ENCODE measurements at regions not wholly inside any gene's neighbourhood (a gene's known extent, or its start where the extent isn't known, plus 50 kb on each side); places are given as distances from the start of the nearest gene placed in this dataset.

DNA sequence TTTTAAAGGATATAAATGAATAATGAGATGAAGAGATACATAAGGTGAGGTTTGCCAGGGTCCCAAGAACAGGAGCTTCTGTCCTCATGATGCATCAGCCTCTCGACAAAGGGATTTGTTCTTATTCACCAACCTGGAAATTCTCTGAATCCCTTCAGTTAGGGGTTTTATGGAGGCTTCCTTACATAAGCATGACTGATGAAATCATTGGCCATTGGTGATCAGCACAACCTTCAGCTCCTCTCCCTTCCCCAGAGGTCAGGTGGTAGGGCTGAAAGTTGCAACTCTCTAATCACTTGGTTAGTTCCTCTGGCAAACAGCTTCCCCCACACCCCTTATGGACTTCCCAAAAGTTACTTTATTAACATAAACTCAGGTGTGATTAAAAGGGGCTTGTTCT lies 222.0 kb downstream of the SPRY1 start:
- Histone ChIP-seq H3K9me3 (ENCODE audit: insufficient read depth, low read length) (no peaks in the 10 kb centered on the region), H3K36me3 (ENCODE audit: insufficient read depth, insufficient read length, low read length) (no peaks in the 10 kb centered on the region), H3K9ac (ENCODE audit: insufficient read length, low read depth) (no peak overlapping the region), H3K27me3 (ENCODE audit: insufficient read depth, insufficient read length) (no peaks in the 10 kb centered on the region), H3K4me3 (ENCODE audit: insufficient read length, low read depth) (no peak overlapping the region), H3K4me1 (ENCODE audit: insufficient read depth, insufficient read length) (no peaks in the 10 kb centered on the region)
- no peak for TF ChIP-seq SUZ12 (IDR thresholded peaks at IDR 0.05; ENCODE audit: extremely low read depth, insufficient read depth, insufficient read length)
- TF ChIP-seq YY1 (IDR thresholded peaks at IDR 0.05; ENCODE audit: insufficient read depth, insufficient read length) = no peak
- no peak for TF ChIP-seq ZNF274 (IDR thresholded peaks at IDR 0.05; ENCODE audit: low read depth, low read length)
- no peak for DNase-seq (ENCODE audit: low read depth, low spot score)

GRCh38 chr4:123619326-123619725 lies 222.7 kb downstream of the SPRY1 start:
- H3K9ac ChIP-seq (ENCODE audit: insufficient read length, low read depth) = no peak overlapping the region
- no peak for TF ChIP-seq SUZ12 (IDR thresholded peaks at IDR 0.05; ENCODE audit: extremely low read depth, insufficient read depth, insufficient read length)
- H3K4me3 ChIP-seq (ENCODE audit: insufficient read length, low read depth) = no peak overlapping the region
- H3K4me1 ChIP-seq (ENCODE audit: insufficient read depth, insufficient read length) = no peaks in the 10 kb centered on the region
- H3K27me3 ChIP-seq (ENCODE audit: insufficient read depth, insufficient read length) = no peaks in the 10 kb centered on the region
- no peaks in the 10 kb centered on the region for H3K9me3 ChIP-seq (ENCODE audit: insufficient read depth, low read length)
- H3K36me3 ChIP-seq (ENCODE audit: insufficient read depth, insufficient read length, low read length) = no peaks in the 10 kb centered on the region
- no peak for DNase-seq (ENCODE audit: low read depth, low spot score)

GRCh38 chr4:123619895-123620294 lies 223.3 kb downstream of the SPRY1 start:
- no peaks in the 10 kb centered on the region for H3K9me3 ChIP-seq (ENCODE audit: insufficient read depth, low read length)
- no peaks in the 10 kb centered on the region for H3K36me3 ChIP-seq (ENCODE audit: insufficient read depth, insufficient read length, low read length)
- H3K4me1 ChIP-seq (ENCODE audit: insufficient read depth, insufficient read length) = no peaks in the 10 kb centered on the region
- H3K4me3 ChIP-seq (ENCODE audit: insufficient read length, low read depth) = no peak overlapping the region
- no peak for DNase-seq (ENCODE audit: low read depth, low spot score)
- no peak for TF ChIP-seq ZNF274 (IDR thresholded peaks at IDR 0.05; ENCODE audit: low read depth, low read length)
- H3K27me3 ChIP-seq (ENCODE audit: insufficient read depth, insufficient read length) = no peaks in the 10 kb centered on the region
- H3K9ac ChIP-seq (ENCODE audit: insufficient read length, low read depth) = no peak overlapping the region

DNA sequence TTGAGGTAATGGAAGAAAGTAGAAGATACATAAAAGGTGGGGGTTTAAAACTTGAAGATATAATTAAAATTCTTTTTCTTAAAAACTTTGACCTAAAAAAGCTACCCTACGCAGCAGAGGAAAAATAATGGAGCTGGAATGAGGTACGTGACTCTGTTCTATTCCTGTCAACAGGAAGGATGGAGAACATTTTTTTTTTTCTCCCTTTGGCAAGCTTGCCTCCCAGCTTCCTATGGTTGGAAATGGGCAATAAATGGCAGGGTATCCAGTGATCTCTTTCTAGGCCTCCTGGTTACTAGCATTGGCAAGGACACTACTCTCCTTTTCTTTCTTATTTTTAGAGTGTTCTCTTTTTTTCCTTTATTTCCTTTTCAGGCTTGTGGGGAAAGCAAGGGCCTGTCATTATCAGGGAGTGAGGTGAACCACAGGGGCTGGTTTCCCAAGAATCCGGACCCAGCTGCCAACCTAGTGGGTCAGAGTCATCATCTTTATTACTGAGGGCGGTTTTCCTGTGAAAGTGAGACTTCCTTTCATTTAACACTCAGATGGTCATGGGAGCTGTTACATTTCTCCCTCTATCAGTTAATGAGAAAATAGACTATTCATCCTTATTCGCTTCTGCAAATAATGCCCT lies 224.6 kb downstream of the SPRY1 start:
- DNase-seq (ENCODE audit: low read depth, low spot score) = no peak
- TF ChIP-seq YY1 (IDR thresholded peaks at IDR 0.05; ENCODE audit: insufficient read depth, insufficient read length) (no peak), ZNF274 (IDR thresholded peaks at IDR 0.05; ENCODE audit: low read depth, low read length) (no peak), SUZ12 (IDR thresholded peaks at IDR 0.05; ENCODE audit: extremely low read depth, insufficient read depth, insufficient read length) (no peak)
- Histone ChIP-seq H3K4me1 (ENCODE audit: insufficient read depth, insufficient read length) (no peaks in the 10 kb centered on the region), H3K9ac (ENCODE audit: insufficient read length, low read depth) (no peak overlapping the region), H3K9me3 (ENCODE audit: insufficient read depth, low read length) (no peaks in the 10 kb centered on the region), H3K4me3 (ENCODE audit: insufficient read length, low read depth) (no peak overlapping the region), H3K27me3 (ENCODE audit: insufficient read depth, insufficient read length) (no peaks in the 10 kb centered on the region), H3K36me3 (ENCODE audit: insufficient read depth, insufficient read length, low read length) (no peaks in the 10 kb centered on the region)

GRCh38 chr4:123622572-123622971 lies 226.0 kb downstream of the SPRY1 start:
- TF ChIP-seq SUZ12 (IDR thresholded peaks at IDR 0.05; ENCODE audit: extremely low read depth, insufficient read depth, insufficient read length) (no peak), ZNF274 (IDR thresholded peaks at IDR 0.05; ENCODE audit: low read depth, low read length) (no peak)
- Histone ChIP-seq H3K4me1 (ENCODE audit: insufficient read depth, insufficient read length) (no peaks in the 10 kb centered on the region), H3K4me3 (ENCODE audit: insufficient read length, low read depth) (no peak overlapping the region), H3K9ac (ENCODE audit: insufficient read length, low read depth) (no peak overlapping the region), H3K36me3 (ENCODE audit: insufficient read depth, insufficient read length, low read length) (no peaks in the 10 kb centered on the region), H3K27me3 (ENCODE audit: insufficient read depth, insufficient read length) (no peaks in the 10 kb centered on the region), H3K9me3 (ENCODE audit: insufficient read depth, low read length) (no peaks in the 10 kb centered on the region)
- no peak for DNase-seq (ENCODE audit: low read depth, low spot score)

- Histone ChIP-seq H3K9ac (ENCODE audit: insufficient read length, low read depth) (no peak overlapping the region), H3K36me3 (ENCODE audit: insufficient read depth, insufficient read length, low read length) (no peaks in the 10 kb centered on the region), H3K9me3 (ENCODE audit: insufficient read depth, low read length) (no peaks in the 10 kb centered on the region), H3K4me1 (ENCODE audit: insufficient read depth, insufficient read length) (no peaks in the 10 kb centered on the region), H3K27me3 (ENCODE audit: insufficient read depth, insufficient read length) (no peaks in the 10 kb centered on the region), H3K4me3 (ENCODE audit: insufficient read length, low read depth) (no peak overlapping the region)
- DNase-seq (ENCODE audit: low read depth, low spot score) = no peak
- TF ChIP-seq SUZ12 (IDR thresholded peaks at IDR 0.05; ENCODE audit: extremely low read depth, insufficient read depth, insufficient read length) (no peak), YY1 (IDR thresholded peaks at IDR 0.05; ENCODE audit: insufficient read depth, insufficient read length) (no peak), ZNF274 (IDR thresholded peaks at IDR 0.05; ENCODE audit: low read depth, low read length) (no peak)
These were observed 227.0 kb downstream of the SPRY1 start for GRCh38 chr4:123623611-123624010.

- no peak for DNase-seq (ENCODE audit: low read depth, low spot score)
- no peaks in the 10 kb centered on the region for H3K4me1 ChIP-seq (ENCODE audit: insufficient read depth, insufficient read length)
- TF ChIP-seq ZNF274 (IDR thresholded peaks at IDR 0.05; ENCODE audit: low read depth, low read length) = no peak
- no peak for TF ChIP-seq YY1 (IDR thresholded peaks at IDR 0.05; ENCODE audit: insufficient read depth, insufficient read length)
- TF ChIP-seq SUZ12 (IDR thresholded peaks at IDR 0.05; ENCODE audit: extremely low read depth, insufficient read depth, insufficient read length) = no peak
- no peak overlapping the region for H3K4me3 ChIP-seq (ENCODE audit: insufficient read length, low read depth)
- no peaks in the 10 kb centered on the region for H3K9me3 ChIP-seq (ENCODE audit: insufficient read depth, low read length)
- H3K36me3 ChIP-seq (ENCODE audit: insufficient read depth, insufficient read length, low read length) = no peaks in the 10 kb centered on the region
- no peaks in the 10 kb centered on the region for H3K27me3 ChIP-seq (ENCODE audit: insufficient read depth, insufficient read length)
- no peak overlapping the region for H3K9ac ChIP-seq (ENCODE audit: insufficient read length, low read depth)
These were observed 228.4 kb downstream of the SPRY1 start for GRCh38 chr4:123624959-123625358.

- H3K27me3 ChIP-seq (ENCODE audit: insufficient read depth, insufficient read length) = no peaks in the 10 kb centered on the region
- no peak for TF ChIP-seq ZNF274 (IDR thresholded peaks at IDR 0.05; ENCODE audit: low read depth, low read length)
- no peaks in the 10 kb centered on the region for H3K9me3 ChIP-seq (ENCODE audit: insufficient read depth, low read length)
- H3K36me3 ChIP-seq (ENCODE audit: insufficient read depth, insufficient read length, low read length) = no peaks in the 10 kb centered on the region
- H3K4me1 ChIP-seq (ENCODE audit: insufficient read depth, insufficient read length) = no peaks in the 10 kb centered on the region
- H3K4me3 ChIP-seq (ENCODE audit: insufficient read length, low read depth) = no peak overlapping the region
- H3K9ac ChIP-seq (ENCODE audit: insufficient read length, low read depth) = no peak overlapping the region
- DNase-seq (ENCODE audit: low read depth, low spot score) = no peak
These were observed 231.7 kb downstream of the SPRY1 start for GRCh38 chr4:123628288-123628687.

All from NT2/D1 (cell line).